ENCODE measurements at regions not wholly inside any gene's neighbourhood (a gene's known extent, or its start where the extent isn't known, plus 50 kb on each side); places are given as distances from the start of the nearest gene placed in this dataset.

- intact Hi-C loops (cut with micrococcal nuclease; ENCODE audit: unreplicated experiment): no loop called here
- no peaks in the 10 kb centered on the region for H4K20me1 ChIP-seq (ENCODE audit: insufficient read depth, low read length)
- TF ChIP-seq ZXDC (CRISPR knock-in tag; IDR thresholded peaks at IDR 0.05) (no peak), LRRFIP1 (CRISPR knock-in tag; conservative IDR thresholded peaks at IDR 0.05) (no peak), ATF7 (IDR thresholded peaks at IDR 0.05) (no peak), ATF7 (CRISPR knock-in tag; IDR thresholded peaks at IDR 0.05) (no peak), AHDC1 (CRISPR knock-in tag; IDR thresholded peaks at IDR 0.05; ENCODE audit: borderline replicate concordance) (no peak), ZBTB7A (CRISPR knock-in tag; IDR thresholded peaks at IDR 0.05) (no peak), ZNF569 (CRISPR knock-in tag; IDR thresholded peaks at IDR 0.05; ENCODE audit: borderline replicate concordance) (no peak), ZNF510 (CRISPR knock-in tag; IDR thresholded peaks at IDR 0.05; ENCODE audit: low read depth) (no peak), KLF13 (CRISPR knock-in tag; IDR thresholded peaks at IDR 0.05) (no peak), MXD3 (CRISPR knock-in tag; IDR thresholded peaks at IDR 0.05) (no peak), ZNF577 (CRISPR knock-in tag; IDR thresholded peaks at IDR 0.05; ENCODE audit: borderline replicate concordance, low read depth) (no peak), ZFP91 (CRISPR knock-in tag; IDR thresholded peaks at IDR 0.05; ENCODE audit: borderline replicate concordance) (no peak)
Observed at GRCh38 chr2:113334147-113334546, 55.4 kb upstream of the PAX8 start.

More at GRCh38 chr2:113334147-113334546, 55.4 kb upstream of the PAX8 start:
- Histone ChIP-seq H2AFZ (ENCODE audit: low read length) (no peak overlapping the region), H3K4me1 (ENCODE audit: insufficient read depth, low read length) (no peaks in the 10 kb centered on the region), H3K79me2 (ENCODE audit: insufficient read depth, low read length) (no peaks in the 10 kb centered on the region), H3K27me3 (ENCODE audit: control insufficient read depth in 1 of 2, insufficient read depth in 2 of 2, low read length in 2 of 2) (peaks cover 0 to 3% of the 10 kb centered on the region in 2 experiments; a peak in 1 of 5 replicates), H3K27ac (ENCODE audit: extremely low read length, insufficient read depth, low read length) (no peak overlapping the region), H3K36me3 (replicated peaks in 1 of 2; ENCODE audit: control insufficient read depth in 1 of 2, insufficient read depth in 2 of 2, low read length in 2 of 2) (no peaks in the 10 kb centered on the region), H3K4me3 (replicated peaks in 1 of 3; ENCODE audit: insufficient read depth in 1 of 3, low read depth in 2 of 3, low read length in 3 of 3) (no peak overlapping the region), H3K9me3 (ENCODE audit: low read length) (no peaks in the 10 kb centered on the region), H3K4me2 (ENCODE audit: low read depth, low read length) (no peak overlapping the region), H3K9ac (ENCODE audit: insufficient read depth, low read depth, low read length) (no peak overlapping the region)
- no TSS peak for BruUV-seq (replicated peaks)
- in situ Hi-C loops (cut with HindIII; ENCODE audit: extremely low pct_ligation_motif_present, low pct_unique_long_range_greater_than_20kb): no loop called here
- FAIRE-seq (no peak), ATAC-seq (no peak), DNase-seq (ENCODE audit: low spot score) (no peak)
- WGBS (ENCODE audit: low lambda C conversion rate): 39% methylated on average over 5 of the region's 5 CpGs
- ChIA-PET CTCF (ENCODE audit: low intra/inter-chr PET ratio, low total read pairs) (no interaction called here), POLR2A (no interaction called here)
